ENCODE measurements at regions not wholly inside any gene's neighbourhood (a gene's known extent, or its start where the extent isn't known, plus 50 kb on each side); places are given as distances from the start of the nearest gene placed in this dataset.

GRCh38 chr13:87736849-87737385 is 65.7 kb downstream of the SLITRK5 start:
- Mint-ChIP-seq H3K27me3 (no peaks in the 10 kb centered on the region), H3K4me3 (no peak overlapping the region), H3K27ac (no peak overlapping the region), H3K9me3 (no peaks in the 10 kb centered on the region), H3K36me3 (no peaks in the 10 kb centered on the region), H3K4me1 (ENCODE audit: unreplicated experiment) (no peaks in the 10 kb centered on the region)
- no peak for DNase-seq (ENCODE audit: extremely low spot score, unreplicated experiment)
- no peak for TF ChIP-seq CTCF (conservative IDR thresholded peaks at IDR 0.05)

- no peaks in the 10 kb centered on the region for H3K4me1 Mint-ChIP-seq (ENCODE audit: unreplicated experiment)
- no peak overlapping the region for H3K4me3 Mint-ChIP-seq
- no peak overlapping the region for H3K27ac Mint-ChIP-seq
- H3K27me3 Mint-ChIP-seq = peaks cover 4% of the 10 kb centered on the region
- no peak for TF ChIP-seq CTCF (conservative IDR thresholded peaks at IDR 0.05)
- DNase-seq (ENCODE audit: extremely low spot score, unreplicated experiment) = no peak
- no peaks in the 10 kb centered on the region for H3K36me3 Mint-ChIP-seq
- no peaks in the 10 kb centered on the region for H3K9me3 Mint-ChIP-seq
Observed at GRCh38 chr13:87754097-87754496, 82.9 kb downstream of the SLITRK5 start.

GRCh38 chr13:87769445-87769844 is 98.3 kb downstream of the SLITRK5 start:
- Mint-ChIP-seq H3K4me1 (ENCODE audit: unreplicated experiment) (no peaks in the 10 kb centered on the region), H3K9me3 (no peaks in the 10 kb centered on the region), H3K27ac (no peak overlapping the region), H3K4me3 (no peak overlapping the region), H3K27me3 (no peaks in the 10 kb centered on the region), H3K36me3 (no peaks in the 10 kb centered on the region)
- TF ChIP-seq CTCF (conservative IDR thresholded peaks at IDR 0.05) = no peak
- no peak for DNase-seq (ENCODE audit: extremely low spot score, unreplicated experiment)

GRCh38 chr13:87777387-87777786 is 106.2 kb downstream of the SLITRK5 start:
- Mint-ChIP-seq H3K4me3 (no peak overlapping the region), H3K27me3 (peaks cover 10% of the 10 kb centered on the region), H3K27ac (no peak overlapping the region), H3K36me3 (no peaks in the 10 kb centered on the region), H3K4me1 (ENCODE audit: unreplicated experiment) (peaks cover 7% of the 10 kb centered on the region), H3K9me3 (no peaks in the 10 kb centered on the region)
- DNase-seq (ENCODE audit: extremely low spot score, unreplicated experiment) = no peak
- TF ChIP-seq CTCF (conservative IDR thresholded peaks at IDR 0.05) = no peak

GRCh38 chr13:87778128-87778527 is 107.0 kb downstream of the SLITRK5 start:
- H3K4me1 Mint-ChIP-seq (ENCODE audit: unreplicated experiment) = peaks cover 7% of the 10 kb centered on the region
- no peaks in the 10 kb centered on the region for H3K36me3 Mint-ChIP-seq
- H3K27me3 Mint-ChIP-seq = peaks cover 10% of the 10 kb centered on the region
- no peaks in the 10 kb centered on the region for H3K9me3 Mint-ChIP-seq
- TF ChIP-seq CTCF (conservative IDR thresholded peaks at IDR 0.05) = no peak
- no peak overlapping the region for H3K27ac Mint-ChIP-seq
- H3K4me3 Mint-ChIP-seq = no peak overlapping the region
- DNase-seq (ENCODE audit: extremely low spot score, unreplicated experiment) = no peak

- Mint-ChIP-seq H3K36me3 (no peaks in the 10 kb centered on the region), H3K27me3 (peaks cover 10% of the 10 kb centered on the region), H3K4me1 (ENCODE audit: unreplicated experiment) (peaks cover 7% of the 10 kb centered on the region), H3K9me3 (no peaks in the 10 kb centered on the region), H3K4me3 (no peak overlapping the region), H3K27ac (no peak overlapping the region)
- TF ChIP-seq CTCF (conservative IDR thresholded peaks at IDR 0.05) = no peak
- no peak for DNase-seq (ENCODE audit: extremely low spot score, unreplicated experiment)
Observed at GRCh38 chr13:87779426-87779825, 108.3 kb downstream of the SLITRK5 start.

Measured in type B pancreatic cell (in vitro differentiated cells).